ENCODE measurements at regions not wholly inside any gene's neighbourhood (a gene's known extent, or its start where the extent isn't known, plus 50 kb on each side); places are given as distances from the start of the nearest gene placed in this dataset.

GRCh38 chr10:120972259-120972658 lies 121.1 kb downstream of the WDR11 start (continued):
- TF ChIP-seq EZH2 (IDR thresholded peaks at IDR 0.05; ENCODE audit: low read depth, unreplicated experiment) (no peak), JUNB (IDR thresholded peaks at IDR 0.05; ENCODE audit: unreplicated experiment) (no peak), NANOG (IDR thresholded peaks at IDR 0.05; ENCODE audit: borderline replicate concordance) (no peak), POLR2AphosphoS5 (IDR thresholded peaks at IDR 0.05; ENCODE audit: low read depth) (no peak), ZNF114 (CRISPR knock-in tag; IDR thresholded peaks at IDR 0.05) (no peak), ETS1 (IDR thresholded peaks at IDR 0.05) (no peak), REST (IDR thresholded peaks at IDR 0.05; ENCODE audit: unreplicated experiment) (no peak), EZH2phosphoT487 (IDR thresholded peaks at IDR 0.05; ENCODE audit: unreplicated experiment) (no peak)

GRCh38 chr10:120975072-120975867 lies 124.1 kb downstream of the WDR11 start:
- Histone ChIP-seq H3K27ac (ENCODE audit: low read depth) (no peak overlapping the region), H3K9me2 (ENCODE audit: insufficient read depth) (peaks cover 20% of the 10 kb centered on the region; the same call in 1 of the 2 replicates), H4K20me1 (replicated peaks; ENCODE audit: insufficient read depth) (no peaks in the 10 kb centered on the region), H3K79me2 (replicated peaks; ENCODE audit: insufficient read depth) (no peaks in the 10 kb centered on the region), H3F3A (replicated peaks; ENCODE audit: low read depth) (no peaks in the 10 kb centered on the region), H2AFZ (no peak overlapping the region), H3K4me2 (no peak overlapping the region), H3K4me3 (no peak overlapping the region), H3K4me1 (ENCODE audit: insufficient read depth) (peaks cover 7% of the 10 kb centered on the region), H3K27me3 (ENCODE audit: insufficient read depth) (peaks cover 21% of the 10 kb centered on the region), H3K36me3 (ENCODE audit: insufficient read depth) (no peaks in the 10 kb centered on the region; the same call in 1 of the 2 replicates)
- Mint-ChIP-seq H3K27ac (no peak overlapping the region), H3K4me3 (no peak overlapping the region), H3K4me1 (peaks cover 16% of the 10 kb centered on the region; the same call in 2 of the 3 replicates), H3K27me3 (ENCODE audit: insufficient read depth, low read depth, poor library complexity) (peaks cover 20% of the 10 kb centered on the region), H3K36me3 (ENCODE audit: low read depth) (peaks cover 15% of the 10 kb centered on the region), H3K9me3 (peaks cover 27% of the 10 kb centered on the region)
- no peak for DNase-seq (ENCODE audit: low spot score)
- ATAC-seq, result no peak
- TF ChIP-seq NANOG (IDR thresholded peaks at IDR 0.05; ENCODE audit: borderline replicate concordance), result no peak
- TF ChIP-seq JUNB (IDR thresholded peaks at IDR 0.05; ENCODE audit: unreplicated experiment), result no peak
- TF ChIP-seq ZNF462 (CRISPR knock-in tag; IDR thresholded peaks at IDR 0.05), result no peak
- TF ChIP-seq ZNF114 (CRISPR knock-in tag; IDR thresholded peaks at IDR 0.05), result no peak
- TF ChIP-seq EZH2 (IDR thresholded peaks at IDR 0.05; ENCODE audit: low read depth, unreplicated experiment), result no peak

Measured in GM23338 (cell line).